Activated CD4-positive, alpha-beta T cell treated with anti-CD3 and anti-CD28 coated beads, Interleukin-2, amount 50 U/mL, for 24 hours (primary cell): ENCODE measurements at regions not wholly inside any gene's neighbourhood (a gene's known extent, or its start where the extent isn't known, plus 50 kb on each side); places are given as distances from the start of the nearest gene placed in this dataset.
A peak's percentile ranks its signal among the peaks of the same experiment; 100 is the strongest.

Experiments used
- DNase-seq, 2 donors: peaks; one replicate each; pipeline ENCODE4 v3.0.0-alpha.2; 2020; ENCODE audit warnings: low read depth in 1 of 2, low spot score in 1 of 2

- peak; percentile 13 to 17 for DNase-seq
These were observed 663.7 kb upstream of the B3GAT1 start for GRCh38 chr11:135075740-135076139.

- no peak for DNase-seq
These were observed 662.5 kb upstream of the B3GAT1 start for GRCh38 chr11:135074397-135074998.

- no peak for DNase-seq
These were observed 661.8 kb upstream of the B3GAT1 start for GRCh38 chr11:135073870-135074269.

- DNase-seq: no peak
These were observed 661.3 kb upstream of the B3GAT1 start for GRCh38 chr11:135073381-135073780.

- DNase-seq: no peak
These were observed 657.8 kb upstream of the B3GAT1 start for GRCh38 chr11:135069890-135070289.

GRCh38 chr11:135069063-135069462 is 657.0 kb upstream of the B3GAT1 start:
- no peak for DNase-seq

GRCh38 chr11:135062994-135063393 is 651.0 kb upstream of the B3GAT1 start:
- DNase-seq: no peak

- DNase-seq: no peak
These were observed 649.1 kb upstream of the B3GAT1 start for GRCh38 chr11:135061166-135061565.

- DNase-seq: no peak
These were observed 634.9 kb upstream of the B3GAT1 start for GRCh38 chr11:135046986-135047385.

GRCh38 chr11:135046556-135046955 is 634.5 kb upstream of the B3GAT1 start:
- DNase-seq: no peak

GRCh38 chr11:135043434-135043833 is 631.4 kb upstream of the B3GAT1 start:
- DNase-seq: no peak

GRCh38 chr11:135037828-135038227 is 625.8 kb upstream of the B3GAT1 start:
- DNase-seq: no peak

- DNase-seq: no peak
These were observed 624.7 kb upstream of the B3GAT1 start for GRCh38 chr11:135036488-135037297.

- no peak for DNase-seq
These were observed 623.2 kb upstream of the B3GAT1 start for GRCh38 chr11:135035282-135035681.

- DNase-seq: no peak
These were observed 621.5 kb upstream of the B3GAT1 start for GRCh38 chr11:135033540-135033939.

GRCh38 chr11:135031205-135031989 is 619.4 kb upstream of the B3GAT1 start:
- DNase-seq: no peak

GRCh38 chr11:135027461-135027860 is 615.4 kb upstream of the B3GAT1 start:
- DNase-seq: no peak

GRCh38 chr11:135023499-135023898 is 611.5 kb upstream of the B3GAT1 start:
- no peak for DNase-seq

- no peak for DNase-seq
These were observed 610.4 kb upstream of the B3GAT1 start for GRCh38 chr11:135022454-135022853.

GRCh38 chr11:135019899-135020298 is 607.9 kb upstream of the B3GAT1 start:
- no peak for DNase-seq

- no peak for DNase-seq
These were observed 607.4 kb upstream of the B3GAT1 start for GRCh38 chr11:135019343-135019871.

- no peak for DNase-seq
These were observed 605.3 kb upstream of the B3GAT1 start for GRCh38 chr11:135017296-135017695.
